Common myeloid progenitor, CD34-positive (primary cell): ENCODE measurements at regions not wholly inside any gene's neighbourhood (a gene's known extent, or its start where the extent isn't known, plus 50 kb on each side); places are given as distances from the start of the nearest gene placed in this dataset.
A peak's percentile ranks its signal among the peaks of the same experiment; 100 is the strongest.

Experiments used
- CTCF ChIA-PET: fragments of 350-600 bp; sonication (Branson Sonifier 250); formaldehyde crosslinking; loops from one replicate; lab custom pipeline; 2021; ENCODE audit warnings: antibody characterized with exemption; lab: Charles Lee
- POLR2A ChIA-PET: fragments of 350-600 bp; sonication (Branson Sonifier 250); formaldehyde crosslinking; loops from one replicate; lab custom pipeline; 2021; ENCODE audit warnings: antibody characterized with exemption; lab: Charles Lee
- DNase-seq, 3 donors: peaks; one replicate each; pipeline versions ENCODE4 v3.0.0 to v3.0.0-alpha.2; 2013
- H3K27ac ChIP-seq, 2 experiments: 1 replicate in 1 of 2; 2 replicates in 1 of 2; pipeline ENCODE4 v1.7.0; 2013; ENCODE audit warnings: inconsistent platforms in 2 of 2, low read length in 2 of 2, mild to moderate bottlenecking in 2 of 2, low read depth in 1 of 2, moderate library complexity in 1 of 2; ENCODE audit not compliant: severe bottlenecking in 2 of 2, insufficient read depth in 1 of 2, poor library complexity in 1 of 2
- H3K27me3 ChIP-seq, 5 experiments: replicated peaks in 2 of 5; 1 replicate in 3 of 5; 2 replicates in 2 of 5; pipeline versions ENCODE4 v1.6.1 to v1.7.0; 2013; ENCODE audit warnings: low read length in 4 of 5, mild to moderate bottlenecking in 2 of 5, moderate library complexity in 2 of 5, inconsistent platforms in 1 of 5; ENCODE audit not compliant: insufficient read depth in 5 of 5, control insufficient read depth in 4 of 5
- H3K36me3 ChIP-seq, 4 experiments: 1 replicate in 2 of 4; 2 replicates in 2 of 4; pipeline versions ENCODE4 v1.6.1 to v1.7.0; 2013; ENCODE audit warnings: low read length in 3 of 4, control low read depth in 1 of 4, mild to moderate bottlenecking in 1 of 4; ENCODE audit not compliant: control insufficient read depth in 4 of 4, insufficient read depth in 4 of 4
- H3K4me1 ChIP-seq, 4 experiments: 1 replicate in 3 of 4; 2 replicates in 1 of 4; pipeline versions ENCODE4 v1.6.1 to v1.7.1; 2013; ENCODE audit warnings: low read length in 3 of 4, mild to moderate bottlenecking in 3 of 4, control low read depth in 1 of 4, inconsistent platforms in 1 of 4, moderate library complexity in 1 of 4; ENCODE audit not compliant: control insufficient read depth in 4 of 4, insufficient read depth in 4 of 4; ENCODE audit errors: control extremely low read depth in 1 of 4
- H3K4me3 ChIP-seq, 7 experiments: 1 replicate in 4 of 7; 2 replicates in 3 of 7; pipeline versions ENCODE4 v1.5.1 to v1.7.0; 2013; ENCODE audit warnings: mild to moderate bottlenecking in 7 of 7, low read length in 6 of 7, moderate library complexity in 6 of 7, inconsistent platforms in 2 of 7, low read depth in 2 of 7, control low read depth in 1 of 7; ENCODE audit not compliant: insufficient read depth in 4 of 7, control insufficient read depth in 1 of 7; ENCODE audit errors: extremely low read depth in 1 of 7
- H3K9me3 ChIP-seq, 5 experiments: 1 replicate in 4 of 5; 2 replicates in 1 of 5; pipeline versions ENCODE4 v1.6.1 to v1.7.1; 2013; ENCODE audit warnings: low read length in 4 of 5, mild to moderate bottlenecking in 2 of 5, inconsistent platforms in 1 of 5, low read depth in 1 of 5, moderate library complexity in 1 of 5; ENCODE audit not compliant: control insufficient read depth in 4 of 5, insufficient read depth in 2 of 5; ENCODE audit errors: control extremely low read depth in 1 of 5
- WGBS: methylation state at CpG from one replicate; pipeline ENCODE4 v1.1.5; 2013; ENCODE audit not compliant: insufficient coverage; 5-methylcytosine and 5-hydroxymethylcytosine counted together

GRCh38 chr10:84903320-84903719 lies 574.9 kb downstream of the CCSER2 start:
- Histone ChIP-seq H3K4me1 (no peaks in the 10 kb centered on the region), H3K4me3 (no peak overlapping the region), H3K27me3 (no peaks in the 10 kb centered on the region), H3K9me3 (no peaks in the 10 kb centered on the region), H3K27ac (no peak overlapping the region), H3K36me3 (no peaks in the 10 kb centered on the region)
- POLR2A ChIA-PET = no interaction called here
- CTCF ChIA-PET = no interaction called here
- no peak for DNase-seq

- Histone ChIP-seq H3K36me3 (no peaks in the 10 kb centered on the region), H3K4me3 (no peak overlapping the region), H3K27ac (no peak overlapping the region), H3K27me3 (no peaks in the 10 kb centered on the region), H3K9me3 (no peaks in the 10 kb centered on the region), H3K4me1 (no peaks in the 10 kb centered on the region)
- 89% methylated on average over 4 of the region's 4 CpGs for WGBS
- DNase-seq = no peak
- ChIA-PET POLR2A (no interaction called here), CTCF (no interaction called here)
Measured at GRCh38 chr10:84907461-84908009, 579.1 kb downstream of the CCSER2 start.

GRCh38 chr10:84908491-84908890 lies 580.1 kb downstream of the CCSER2 start:
- 86% methylated on average over 4 of the region's 4 CpGs for WGBS
- DNase-seq = no peak
- Histone ChIP-seq H3K4me1 (no peaks in the 10 kb centered on the region), H3K27me3 (no peaks in the 10 kb centered on the region), H3K9me3 (no peaks in the 10 kb centered on the region), H3K27ac (no peak overlapping the region), H3K36me3 (no peaks in the 10 kb centered on the region), H3K4me3 (no peak overlapping the region)
- ChIA-PET POLR2A (no interaction called here), CTCF (no interaction called here)

- Histone ChIP-seq H3K4me1 (no peaks in the 10 kb centered on the region), H3K9me3 (no peaks in the 10 kb centered on the region), H3K27ac (no peak overlapping the region), H3K4me3 (no peak overlapping the region), H3K27me3 (peaks cover 0 to 2% (median 0%) of the 10 kb centered on the region in 5 experiments), H3K36me3 (no peaks in the 10 kb centered on the region)
- ChIA-PET CTCF (no interaction called here), POLR2A (no interaction called here)
- 91% methylated on average over 1 of the region's 1 CpG for WGBS
- DNase-seq = no peak
Measured at GRCh38 chr10:84921701-84922100, 593.3 kb downstream of the CCSER2 start.

- CTCF ChIA-PET = no interaction called here
- DNase-seq = no peak
- peaks cover 0 to 2% (median 0%) of the 10 kb centered on the region in 5 experiments for H3K27me3 ChIP-seq
- H3K27ac ChIP-seq = no peak overlapping the region
- no peaks in the 10 kb centered on the region for H3K9me3 ChIP-seq
- 90% methylated on average over 2 of the region's 2 CpGs for WGBS
- H3K4me3 ChIP-seq = no peak overlapping the region
- H3K4me1 ChIP-seq = no peaks in the 10 kb centered on the region
- no peaks in the 10 kb centered on the region for H3K36me3 ChIP-seq
- POLR2A ChIA-PET = no interaction called here
Measured at GRCh38 chr10:84924131-84924530, 595.7 kb downstream of the CCSER2 start.

- no peak for DNase-seq
- no peak overlapping the region for H3K27ac ChIP-seq
- H3K36me3 ChIP-seq = no peaks in the 10 kb centered on the region
- peaks cover 0 to 2% (median 0%) of the 10 kb centered on the region in 5 experiments for H3K27me3 ChIP-seq
- no peaks in the 10 kb centered on the region for H3K4me1 ChIP-seq
- POLR2A ChIA-PET = no interaction called here
- H3K9me3 ChIP-seq = no peaks in the 10 kb centered on the region
- CTCF ChIA-PET = no interaction called here
- H3K4me3 ChIP-seq = no peak overlapping the region
Measured at GRCh38 chr10:84925495-84925894, 597.1 kb downstream of the CCSER2 start.

- peak in 1 of 3 donors; percentile 8 for DNase-seq
- Histone ChIP-seq H3K4me1 (no peaks in the 10 kb centered on the region), H3K36me3 (no peaks in the 10 kb centered on the region), H3K4me3 (no peak overlapping the region), H3K27ac (no peak overlapping the region), H3K9me3 (no peaks in the 10 kb centered on the region), H3K27me3 (no peaks in the 10 kb centered on the region)
- 7% methylated on average over 5 of the region's 7 CpGs for WGBS
- CTCF ChIA-PET = interaction anchor here (1.2 kb wide), 1 partner anchor 11 kb away, joined by 3 read pairs; no protein-coding TSS in a partner anchor
- POLR2A ChIA-PET = no interaction called here
Measured at GRCh38 chr10:84933402-84933801, 605.0 kb downstream of the CCSER2 start.
